Suprapubic skin (tissue), 3 donors: ENCODE measurements at regions not wholly inside any gene's neighbourhood (a gene's known extent, or its start where the extent isn't known, plus 50 kb on each side); places are given as distances from the start of the nearest gene placed in this dataset.

Experiments used
- POLR2AphosphoS5 ChIP-seq, 3 donors: sonication (generic); formaldehyde crosslinking; IDR thresholded peaks; one replicate each; pipeline ENCODE4 v1.6.1; 2017; ENCODE audit warnings: antibody characterized with exemption in 3 of 3
- TF ChIP-seq, protein P1 (sequence below), 2 donors: fragments of 200-600 bp in 1 of 2; fragments of 450-650 bp in 1 of 2; sonication (generic) in 1 of 2; IDR thresholded peaks; one replicate each; pipeline ENCODE4 v1.5.1; 2016 to 2019; ENCODE audit warnings: antibody characterized with exemption in 2 of 2, mild to moderate bottlenecking in 1 of 2, moderate library complexity in 1 of 2

DNA sequence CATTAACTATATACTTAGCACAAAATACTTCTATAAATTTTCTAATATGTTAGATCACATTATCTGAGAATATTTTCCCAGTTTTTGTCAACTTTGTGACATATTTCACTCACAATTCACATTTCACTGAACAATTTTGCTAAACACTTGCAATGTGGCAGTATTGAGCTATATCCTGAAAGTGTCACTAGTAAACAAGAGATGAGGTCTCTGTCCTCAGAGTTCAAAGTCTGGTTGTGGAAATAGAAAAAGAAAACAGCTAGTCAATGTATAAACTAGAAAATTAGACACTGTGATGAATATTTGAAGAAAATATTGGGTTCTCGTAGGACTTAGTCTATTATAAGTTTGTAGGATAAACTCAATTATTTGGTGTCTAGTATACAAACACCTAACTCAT, 87.4 kb upstream of the CHORDC1 start:
- TF ChIP-seq, protein P1, sequence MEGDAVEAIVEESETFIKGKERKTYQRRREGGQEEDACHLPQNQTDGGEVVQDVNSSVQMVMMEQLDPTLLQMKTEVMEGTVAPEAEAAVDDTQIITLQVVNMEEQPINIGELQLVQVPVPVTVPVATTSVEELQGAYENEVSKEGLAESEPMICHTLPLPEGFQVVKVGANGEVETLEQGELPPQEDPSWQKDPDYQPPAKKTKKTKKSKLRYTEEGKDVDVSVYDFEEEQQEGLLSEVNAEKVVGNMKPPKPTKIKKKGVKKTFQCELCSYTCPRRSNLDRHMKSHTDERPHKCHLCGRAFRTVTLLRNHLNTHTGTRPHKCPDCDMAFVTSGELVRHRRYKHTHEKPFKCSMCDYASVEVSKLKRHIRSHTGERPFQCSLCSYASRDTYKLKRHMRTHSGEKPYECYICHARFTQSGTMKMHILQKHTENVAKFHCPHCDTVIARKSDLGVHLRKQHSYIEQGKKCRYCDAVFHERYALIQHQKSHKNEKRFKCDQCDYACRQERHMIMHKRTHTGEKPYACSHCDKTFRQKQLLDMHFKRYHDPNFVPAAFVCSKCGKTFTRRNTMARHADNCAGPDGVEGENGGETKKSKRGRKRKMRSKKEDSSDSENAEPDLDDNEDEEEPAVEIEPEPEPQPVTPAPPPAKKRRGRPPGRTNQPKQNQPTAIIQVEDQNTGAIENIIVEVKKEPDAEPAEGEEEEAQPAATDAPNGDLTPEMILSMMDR (IDR thresholded peaks at IDR 0.05) = no peak
- TF ChIP-seq POLR2AphosphoS5 (IDR thresholded peaks at IDR 0.05) = no peak
